ENCODE measurements at regions not wholly inside any gene's neighbourhood (a gene's known extent, or its start where the extent isn't known, plus 50 kb on each side); places are given as distances from the start of the nearest gene placed in this dataset.

DNA sequence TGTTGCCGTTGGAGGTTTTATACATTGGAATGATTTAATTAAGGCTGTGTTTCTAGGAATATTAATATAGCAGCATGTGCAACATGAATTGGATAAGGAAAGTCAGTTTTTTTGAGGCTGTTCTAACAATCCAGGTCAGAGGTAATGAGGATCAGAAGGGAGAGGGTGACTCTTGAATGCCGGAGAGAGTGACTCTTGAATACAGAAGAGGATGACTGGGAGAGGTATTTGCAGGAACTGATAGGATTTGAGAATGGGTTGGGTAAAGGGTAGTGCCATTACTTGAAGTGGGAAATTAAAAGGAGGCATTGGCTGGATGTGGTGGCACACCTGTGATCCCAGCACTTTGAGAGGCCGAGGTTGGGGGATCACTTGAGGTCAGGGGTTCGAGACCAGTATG lies 55.6 kb upstream of the MACF1 start:
- TF ChIP-seq, protein P1, sequence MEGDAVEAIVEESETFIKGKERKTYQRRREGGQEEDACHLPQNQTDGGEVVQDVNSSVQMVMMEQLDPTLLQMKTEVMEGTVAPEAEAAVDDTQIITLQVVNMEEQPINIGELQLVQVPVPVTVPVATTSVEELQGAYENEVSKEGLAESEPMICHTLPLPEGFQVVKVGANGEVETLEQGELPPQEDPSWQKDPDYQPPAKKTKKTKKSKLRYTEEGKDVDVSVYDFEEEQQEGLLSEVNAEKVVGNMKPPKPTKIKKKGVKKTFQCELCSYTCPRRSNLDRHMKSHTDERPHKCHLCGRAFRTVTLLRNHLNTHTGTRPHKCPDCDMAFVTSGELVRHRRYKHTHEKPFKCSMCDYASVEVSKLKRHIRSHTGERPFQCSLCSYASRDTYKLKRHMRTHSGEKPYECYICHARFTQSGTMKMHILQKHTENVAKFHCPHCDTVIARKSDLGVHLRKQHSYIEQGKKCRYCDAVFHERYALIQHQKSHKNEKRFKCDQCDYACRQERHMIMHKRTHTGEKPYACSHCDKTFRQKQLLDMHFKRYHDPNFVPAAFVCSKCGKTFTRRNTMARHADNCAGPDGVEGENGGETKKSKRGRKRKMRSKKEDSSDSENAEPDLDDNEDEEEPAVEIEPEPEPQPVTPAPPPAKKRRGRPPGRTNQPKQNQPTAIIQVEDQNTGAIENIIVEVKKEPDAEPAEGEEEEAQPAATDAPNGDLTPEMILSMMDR (IDR thresholded peaks at IDR 0.05) = no peak
- TF ChIP-seq POLR2A (IDR thresholded peaks at IDR 0.05) = no peak
